HCT116 (cell line): ENCODE measurements at regions not wholly inside any gene's neighbourhood (a gene's known extent, or its start where the extent isn't known, plus 50 kb on each side); places are given as distances from the start of the nearest gene placed in this dataset.

Source experiments
- ATAC-seq: fragments of 200-7000 bp; cut with Tn5 transposase; 2 replicates; pipeline ENCODE4 v1.9.1; 2020; ENCODE audit warnings: mild to moderate bottlenecking, moderate library complexity
- BruUV-seq: library from RNA; stranded (reverse); fragments of 400-500 nt; replicated peaks from 2 replicates; lab custom pipeline; 2021; lab: Mats Ljungman, UMichigan
- CTCF ChIA-PET: fragments of 300-600 bp; sonication (Branson Sonifier 250); formaldehyde crosslinking; loops from one replicate; lab custom pipeline; 2021; ENCODE audit warnings: antibody characterized with exemption; lab: Charles Lee
- POLR2A ChIA-PET: fragments of 300-600, 350-600 bp; sonication (Branson Sonifier 250); formaldehyde crosslinking; loops from one replicate; lab custom pipeline; 2021; ENCODE audit warnings: antibody characterized with exemption; lab: Charles Lee
- RAD21 ChIA-PET, 2 experiments: fragments of 300-600 bp; sonication (Branson Sonifier 250); formaldehyde crosslinking; loops; one replicate each; lab custom pipeline; 2023; ENCODE audit warnings: low total read pairs in 2 of 2; ENCODE audit not compliant: uncharacterized antibody in 2 of 2, unreplicated experiment in 2 of 2, low non-redundant PET in 1 of 2; lab: Charles Lee
- DNase-seq: peaks from one replicate; pipeline ENCODE4 v3.0.0-alpha.2; 2010; ENCODE audit warnings: low read depth, low spot score
- H2AFZ ChIP-seq: fragments of 200-600 bp; shearing (Covaris generic), sonication (generic); 2 replicates; pipeline ENCODE4 v1.6.1; 2017; ENCODE audit warnings: low read depth, mixed run types, mixed read lengths, antibody characterized with exemption, low read length; ENCODE audit not compliant: poor library complexity, severe bottlenecking
- H3K27ac ChIP-seq: 2 replicates; pipeline ENCODE4 v1.5.1; 2012; ENCODE audit warnings: low read depth, low read length
- H3K27me3 ChIP-seq: fragments of 200-600 bp; sonication (generic); 2 replicates; pipeline ENCODE4 v1.6.1; 2016; ENCODE audit warnings: mixed run types, low read length, mixed read lengths; ENCODE audit not compliant: insufficient read depth
- H3K36me3 ChIP-seq, 2 experiments: fragments of 200-500 bp in 1 of 2; fragments of 200-600 bp in 1 of 2; sonication (Bioruptor generic) in 1 of 2; sonication (generic) in 1 of 2; 2 replicates each; pipeline versions ENCODE4 v1.5.1 to v1.6.1; 2014 to 2016; ENCODE audit warnings: low read length in 2 of 2, inconsistent platforms in 1 of 2, mixed read lengths in 1 of 2, mixed run types in 1 of 2; ENCODE audit not compliant: insufficient read depth in 2 of 2, control insufficient read depth in 1 of 2
- H3K4me1 ChIP-seq, 2 experiments: fragments of 200-600 bp in 1 of 2; sonication (generic) in 1 of 2; 2 replicates each; pipeline versions ENCODE4 v1.5.1 to v1.6.1; 2012 to 2017; ENCODE audit warnings: low read length in 2 of 2, inconsistent platforms in 1 of 2, mild to moderate bottlenecking in 1 of 2, mixed read lengths in 1 of 2, mixed run types in 1 of 2, moderate library complexity in 1 of 2; ENCODE audit not compliant: insufficient read depth in 2 of 2, control insufficient read depth in 1 of 2
- H3K4me2 ChIP-seq: fragments of 200-600 bp; sonication (generic); 2 replicates; pipeline ENCODE4 v1.6.1; 2017; ENCODE audit warnings: mixed run types, low read length, mixed read lengths
- H3K4me3 ChIP-seq, 2 experiments: fragments of 200-600 bp in 1 of 2; sonication (generic) in 1 of 2; replicated peaks in 1 of 2; 2 replicates each; pipeline ENCODE4 v1.5.1; 2011 to 2016; ENCODE audit warnings: low read length in 2 of 2, control low read depth in 1 of 2, low read depth in 1 of 2, mild to moderate bottlenecking in 1 of 2, mixed read lengths in 1 of 2, mixed run types in 1 of 2
- H3K79me2 ChIP-seq: fragments of 200-600 bp; sonication (generic); 2 replicates; pipeline ENCODE4 v1.6.1; 2017; ENCODE audit warnings: mild to moderate bottlenecking, mixed run types, low read length, moderate library complexity, mixed read lengths; ENCODE audit not compliant: insufficient read depth
- H3K9ac ChIP-seq: fragments of 200-600 bp; sonication (generic); 2 replicates; pipeline ENCODE4 v1.6.1; 2016; ENCODE audit warnings: low read length, mixed read lengths
- H3K9me2 ChIP-seq: fragments of 200-600 bp; sonication (generic), shearing (Covaris generic); 2 replicates; pipeline ENCODE4 v1.6.1; 2017; ENCODE audit warnings: mixed run types, mild to moderate bottlenecking, moderate library complexity; ENCODE audit not compliant: insufficient read depth
- H3K9me3 ChIP-seq, 2 experiments: fragments of 200-500 bp in 1 of 2; fragments of 200-600 bp in 1 of 2; sonication (Bioruptor generic) in 1 of 2; sonication (generic) in 1 of 2; 2 replicates each; pipeline ENCODE4 v1.6.1; 2014 to 2017; ENCODE audit warnings: low read length in 2 of 2, mixed read lengths in 2 of 2, inconsistent platforms in 1 of 2, low read depth in 1 of 2, mild to moderate bottlenecking in 1 of 2, mixed run types in 1 of 2, moderate library complexity in 1 of 2; ENCODE audit not compliant: control insufficient read depth in 1 of 2, insufficient read depth in 1 of 2
- H4K20me1 ChIP-seq: fragments of 200-600 bp; sonication (generic), shearing (Covaris generic); 2 replicates; pipeline ENCODE4 v1.6.1; 2017; ENCODE audit warnings: mixed run types, mild to moderate bottlenecking, moderate library complexity; ENCODE audit not compliant: insufficient read depth
- CBX3 ChIP-seq: IDR thresholded peaks from 2 replicates; pipeline ENCODE4 v1.6.1; 2012; ENCODE audit warnings: low read depth
- EGR1 ChIP-seq: IDR thresholded peaks from 2 replicates; pipeline ENCODE4 v1.6.1; 2012; ENCODE audit warnings: low read depth
- EZH2 ChIP-seq: fragments of 200-600 bp; sonication (generic); IDR thresholded peaks from 2 replicates; pipeline ENCODE4 v1.6.1; 2017; ENCODE audit warnings: antibody characterized with exemption, mixed run types
- FOSL1 ChIP-seq: IDR thresholded peaks from 2 replicates; pipeline ENCODE4 v1.6.1; 2012; ENCODE audit warnings: low read depth
- JUND ChIP-seq: IDR thresholded peaks from 2 replicates; pipeline ENCODE4 v1.6.1; 2012
- POLR2A ChIP-seq: IDR thresholded peaks from 2 replicates; pipeline ENCODE4 v1.7.0; 2011; ENCODE audit warnings: borderline replicate concordance; ENCODE audit not compliant: insufficient read depth, insufficient read length; ENCODE audit errors: extremely low read depth
- POLR2AphosphoS5 ChIP-seq: IDR thresholded peaks from 2 replicates; pipeline ENCODE4 v1.6.1; 2011; ENCODE audit warnings: mild to moderate bottlenecking, low read depth, low read length, moderate library complexity
- SP1 ChIP-seq: IDR thresholded peaks from 2 replicates; pipeline ENCODE4 v1.6.1; 2012; ENCODE audit warnings: low read depth
- SRF ChIP-seq: IDR thresholded peaks from 2 replicates; pipeline ENCODE4 v1.6.1; 2012; ENCODE audit warnings: low read depth
- ZNF274 ChIP-seq: fragments of 200-500 bp; sonication (Bioruptor generic); IDR thresholded peaks from 2 replicates; pipeline ENCODE4 v1.6.1; 2014; ENCODE audit warnings: mild to moderate bottlenecking, low read depth, low read length, inconsistent platforms
- intact Hi-C: fragments of 100-400 bp; cut with micrococcal nuclease; formaldehyde crosslinking; loops from 2 replicates; pipeline ENCODE4 v1.10.0; 2022
- TF ChIP-seq, protein P1 (sequence below): IDR thresholded peaks from 2 replicates; pipeline ENCODE4 v1.6.1; 2012
- TF ChIP-seq, protein P2 (sequence below): IDR thresholded peaks from 2 replicates; pipeline ENCODE4 v1.6.1; 2012
- TF ChIP-seq, protein P3 (sequence below), 3 experiments: fragments of 200-600 bp in 1 of 3; sonication (generic) in 1 of 3; IDR thresholded peaks in 2 of 3; conservative IDR thresholded peaks in 1 of 3; 2 replicates each; pipeline ENCODE4 v1.5.1; 2012 to 2017; ENCODE audit warnings: low read depth in 2 of 3, low read length in 2 of 3, antibody characterized with exemption in 1 of 3, borderline replicate concordance in 1 of 3, control low read depth in 1 of 3, mild to moderate bottlenecking in 1 of 3, mixed read lengths in 1 of 3, mixed run types in 1 of 3, moderate library complexity in 1 of 3; ENCODE audit not compliant: insufficient read depth in 1 of 3

GRCh38 chr7:40979296-40979695 lies 723.6 kb downstream of the INHBA start:
- H3K4me2 ChIP-seq, result no peak overlapping the region

More at GRCh38 chr7:40979296-40979695, 723.6 kb downstream of the INHBA start:
- intact Hi-C loops, result no loop called here
- CTCF ChIA-PET, result no interaction called here
- H2AFZ ChIP-seq, result no peak overlapping the region
- H3K9ac ChIP-seq, result no peak overlapping the region
- POLR2A ChIA-PET, result no interaction called here
- TF ChIP-seq, protein P1, sequence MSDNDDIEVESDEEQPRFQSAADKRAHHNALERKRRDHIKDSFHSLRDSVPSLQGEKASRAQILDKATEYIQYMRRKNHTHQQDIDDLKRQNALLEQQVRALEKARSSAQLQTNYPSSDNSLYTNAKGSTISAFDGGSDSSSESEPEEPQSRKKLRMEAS, result no peak
- TF ChIP-seq, protein P2, sequence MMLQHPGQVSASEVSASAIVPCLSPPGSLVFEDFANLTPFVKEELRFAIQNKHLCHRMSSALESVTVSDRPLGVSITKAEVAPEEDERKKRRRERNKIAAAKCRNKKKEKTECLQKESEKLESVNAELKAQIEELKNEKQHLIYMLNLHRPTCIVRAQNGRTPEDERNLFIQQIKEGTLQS, result no peak
- TF ChIP-seq ZNF274 (no peak), SRF (no peak), POLR2AphosphoS5 (no peak), CBX3 (no peak), FOSL1 (no peak), POLR2A (no peak), JUND (no peak), SP1 (no peak), EZH2 (no peak), EGR1 (no peak)
- TF ChIP-seq, protein P3, sequence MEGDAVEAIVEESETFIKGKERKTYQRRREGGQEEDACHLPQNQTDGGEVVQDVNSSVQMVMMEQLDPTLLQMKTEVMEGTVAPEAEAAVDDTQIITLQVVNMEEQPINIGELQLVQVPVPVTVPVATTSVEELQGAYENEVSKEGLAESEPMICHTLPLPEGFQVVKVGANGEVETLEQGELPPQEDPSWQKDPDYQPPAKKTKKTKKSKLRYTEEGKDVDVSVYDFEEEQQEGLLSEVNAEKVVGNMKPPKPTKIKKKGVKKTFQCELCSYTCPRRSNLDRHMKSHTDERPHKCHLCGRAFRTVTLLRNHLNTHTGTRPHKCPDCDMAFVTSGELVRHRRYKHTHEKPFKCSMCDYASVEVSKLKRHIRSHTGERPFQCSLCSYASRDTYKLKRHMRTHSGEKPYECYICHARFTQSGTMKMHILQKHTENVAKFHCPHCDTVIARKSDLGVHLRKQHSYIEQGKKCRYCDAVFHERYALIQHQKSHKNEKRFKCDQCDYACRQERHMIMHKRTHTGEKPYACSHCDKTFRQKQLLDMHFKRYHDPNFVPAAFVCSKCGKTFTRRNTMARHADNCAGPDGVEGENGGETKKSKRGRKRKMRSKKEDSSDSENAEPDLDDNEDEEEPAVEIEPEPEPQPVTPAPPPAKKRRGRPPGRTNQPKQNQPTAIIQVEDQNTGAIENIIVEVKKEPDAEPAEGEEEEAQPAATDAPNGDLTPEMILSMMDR (IDR thresholded peaks at IDR 0.05 in 2 of 3, conservative IDR thresholded peaks at IDR 0.05 in 1 of 3; ENCODE audit: borderline replicate concordance in 1 of 3, insufficient read depth in 1 of 3, low read depth in 2 of 3, low read length in 2 of 3), result no peak
- no peaks in the 10 kb centered on the region for H3K9me2 ChIP-seq
- BruUV-seq, result no TSS peak
- H3K79me2 ChIP-seq, result no peaks in the 10 kb centered on the region
- no peaks in the 10 kb centered on the region for H4K20me1 ChIP-seq
- DNase-seq, result no peak
- H3K9me3 ChIP-seq, result no peaks in the 10 kb centered on the region
- no peaks in the 10 kb centered on the region for H3K4me1 ChIP-seq
- H3K27me3 ChIP-seq, result no peaks in the 10 kb centered on the region
- ATAC-seq, result no peak
- H3K36me3 ChIP-seq, result no peaks in the 10 kb centered on the region
- RAD21 ChIA-PET, result no interaction called here
- no peak overlapping the region for H3K27ac ChIP-seq
- no peak overlapping the region for H3K4me3 ChIP-seq
